Neural cell (in vitro differentiated cells): ENCODE measurements at regions not wholly inside any gene's neighbourhood (a gene's known extent, or its start where the extent isn't known, plus 50 kb on each side); places are given as distances from the start of the nearest gene placed in this dataset.

ENCODE experiments used
- H2AFZ ChIP-seq: fragments of 200-600, 300-800 bp; sonication (generic), shearing (Covaris generic); 2 replicates; pipeline ENCODE4 v1.6.0; 2014; ENCODE audit warnings: low read depth, mild to moderate bottlenecking, antibody characterized with exemption, low read length, moderate library complexity
- H3F3A ChIP-seq: fragments of 200-600 bp; shearing (Covaris generic); 2 replicates; pipeline ENCODE4 v1.6.1; 2016; ENCODE audit warnings: mild to moderate bottlenecking, moderate library complexity, mixed read lengths, antibody characterized with exemption, low read length; ENCODE audit not compliant: insufficient read depth, poor library complexity, severe bottlenecking
- H3K27ac ChIP-seq: fragments of 200-600, 300-800 bp; sonication (generic), shearing (Covaris generic); 2 replicates; pipeline ENCODE4 v1.5.1; 2014; ENCODE audit warnings: mild to moderate bottlenecking, low read length, moderate library complexity
- H3K27me3 ChIP-seq: fragments of 300-800, 200-600 bp; sonication (generic), shearing (Covaris generic); 2 replicates; pipeline ENCODE4 v1.6.0; 2014; ENCODE audit warnings: mild to moderate bottlenecking, low read depth, low read length, moderate library complexity; ENCODE audit not compliant: insufficient read depth
- H3K36me3 ChIP-seq: fragments of 300-800, 200-600 bp; sonication (generic), shearing (Covaris generic); 2 replicates; pipeline ENCODE4 v1.5.1; 2014; ENCODE audit warnings: mild to moderate bottlenecking, antibody characterized with exemption, low read length, moderate library complexity; ENCODE audit not compliant: insufficient read depth
- H3K4me2 ChIP-seq: fragments of 300-800, 200-600 bp; sonication (generic), shearing (Covaris generic); 2 replicates; pipeline ENCODE4 v1.6.0; 2014; ENCODE audit warnings: mild to moderate bottlenecking, low read length
- H3K4me3 ChIP-seq: fragments of 300-800, 200-600 bp; sonication (generic), shearing (Covaris generic); 2 replicates; pipeline ENCODE4 v1.5.1; 2014; ENCODE audit warnings: mild to moderate bottlenecking, low read length, moderate library complexity
- H3K79me2 ChIP-seq: fragments of 200-600 bp; shearing (Covaris generic); replicated peaks from 2 replicates; pipeline ENCODE4 v1.6.0; 2014; ENCODE audit warnings: mild to moderate bottlenecking, low read length, moderate library complexity; ENCODE audit not compliant: insufficient read depth
- H3K9ac ChIP-seq: fragments of 300-800, 200-600 bp; sonication (generic), shearing (Covaris generic); 2 replicates; pipeline ENCODE4 v1.6.1; 2016; ENCODE audit warnings: mild to moderate bottlenecking, low read length, mixed read lengths
- H3K9me2 ChIP-seq: fragments of 200-600 bp; shearing (Covaris generic); 2 replicates; pipeline ENCODE4 v1.6.1; 2016; ENCODE audit warnings: mild to moderate bottlenecking, low read length, mixed read lengths; ENCODE audit not compliant: insufficient read depth
- H3K9me3 ChIP-seq: fragments of 200-600, 300-800 bp; sonication (generic), shearing (Covaris generic); 2 replicates; pipeline ENCODE4 v1.6.1; 2016; ENCODE audit warnings: mild to moderate bottlenecking, mixed run types, low read length, moderate library complexity, mixed read lengths
- H4K20me1 ChIP-seq: fragments of 200-600 bp; shearing (Covaris generic); 2 replicates; pipeline ENCODE4 v1.6.1; 2016; ENCODE audit warnings: mild to moderate bottlenecking, mixed run types; ENCODE audit not compliant: insufficient read depth
- EP300 ChIP-seq: fragments of 450-650 bp; conservative IDR thresholded peaks from 2 replicates; pipeline ENCODE4 v1.6.1; 2014; ENCODE audit warnings: antibody characterized with exemption, mild to moderate bottlenecking, moderate library complexity; ENCODE audit not compliant: poor library complexity, severe bottlenecking
- EZH2 ChIP-seq: fragments of 200-600, 300-800 bp; shearing (Covaris generic), sonication (generic); IDR thresholded peaks from 2 replicates; pipeline ENCODE4 v1.6.1; 2014; ENCODE audit warnings: antibody characterized with exemption, low read length, borderline replicate concordance, mild to moderate bottlenecking; ENCODE audit not compliant: insufficient read depth, poor library complexity, severe bottlenecking
- MXI1 ChIP-seq: fragments of 450-650 bp; conservative IDR thresholded peaks from 2 replicates; pipeline ENCODE4 v1.6.1; 2014; ENCODE audit warnings: antibody characterized with exemption, mild to moderate bottlenecking; ENCODE audit not compliant: poor library complexity, severe bottlenecking
- POLR2AphosphoS5 ChIP-seq: IDR thresholded peaks from 2 replicates; pipeline ENCODE4 v1.6.1; 2012
- RAD21 ChIP-seq: fragments of 450-650 bp; conservative IDR thresholded peaks from 2 replicates; pipeline ENCODE4 v1.6.1; 2014; ENCODE audit warnings: antibody characterized with exemption, mild to moderate bottlenecking, moderate library complexity
- SMC3 ChIP-seq: fragments of 450-650 bp; conservative IDR thresholded peaks from 2 replicates; pipeline ENCODE4 v1.6.1; 2014; ENCODE audit warnings: antibody characterized with exemption, mild to moderate bottlenecking, moderate library complexity; ENCODE audit not compliant: poor library complexity
- TAF1 ChIP-seq: IDR thresholded peaks from 2 replicates; pipeline ENCODE4 v1.6.1; 2012; ENCODE audit warnings: low read depth
- TF ChIP-seq, protein P1 (sequence below): fragments of 450-650 bp; IDR thresholded peaks from 2 replicates; pipeline ENCODE4 v1.5.1; 2014; ENCODE audit warnings: antibody characterized with exemption, mild to moderate bottlenecking, moderate library complexity; ENCODE audit not compliant: poor library complexity, severe bottlenecking
- TF ChIP-seq, protein P2 (sequence below): IDR thresholded peaks from 2 replicates; pipeline ENCODE4 v1.6.1; 2012; ENCODE audit warnings: borderline replicate concordance

DNA sequence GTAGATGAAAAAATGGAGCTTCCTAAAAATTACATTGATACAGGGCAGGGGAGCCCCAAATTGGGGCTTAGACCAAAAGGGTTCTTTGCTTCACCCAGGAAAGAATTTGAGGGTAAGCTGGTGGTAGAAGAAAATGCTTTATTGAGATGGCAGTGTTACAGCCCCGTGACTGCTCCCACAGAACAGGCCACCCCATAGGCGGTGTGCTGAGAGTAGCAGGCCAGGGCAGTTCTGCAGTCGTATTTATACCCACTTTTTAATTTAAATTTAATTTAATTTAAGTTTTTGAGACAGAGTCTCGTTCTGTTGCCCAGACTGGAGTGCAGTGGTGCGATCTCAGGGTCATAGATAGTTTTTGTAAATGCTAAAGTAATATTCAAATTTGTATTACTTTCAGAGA is 265.0 kb downstream of the CDH26 start:
- no peaks in the 10 kb centered on the region for H3K27me3 ChIP-seq
- no peak for TF ChIP-seq EZH2
- TF ChIP-seq, protein P1, sequence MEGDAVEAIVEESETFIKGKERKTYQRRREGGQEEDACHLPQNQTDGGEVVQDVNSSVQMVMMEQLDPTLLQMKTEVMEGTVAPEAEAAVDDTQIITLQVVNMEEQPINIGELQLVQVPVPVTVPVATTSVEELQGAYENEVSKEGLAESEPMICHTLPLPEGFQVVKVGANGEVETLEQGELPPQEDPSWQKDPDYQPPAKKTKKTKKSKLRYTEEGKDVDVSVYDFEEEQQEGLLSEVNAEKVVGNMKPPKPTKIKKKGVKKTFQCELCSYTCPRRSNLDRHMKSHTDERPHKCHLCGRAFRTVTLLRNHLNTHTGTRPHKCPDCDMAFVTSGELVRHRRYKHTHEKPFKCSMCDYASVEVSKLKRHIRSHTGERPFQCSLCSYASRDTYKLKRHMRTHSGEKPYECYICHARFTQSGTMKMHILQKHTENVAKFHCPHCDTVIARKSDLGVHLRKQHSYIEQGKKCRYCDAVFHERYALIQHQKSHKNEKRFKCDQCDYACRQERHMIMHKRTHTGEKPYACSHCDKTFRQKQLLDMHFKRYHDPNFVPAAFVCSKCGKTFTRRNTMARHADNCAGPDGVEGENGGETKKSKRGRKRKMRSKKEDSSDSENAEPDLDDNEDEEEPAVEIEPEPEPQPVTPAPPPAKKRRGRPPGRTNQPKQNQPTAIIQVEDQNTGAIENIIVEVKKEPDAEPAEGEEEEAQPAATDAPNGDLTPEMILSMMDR = no peak
- TF ChIP-seq MXI1 = no peak
- TF ChIP-seq RAD21 = no peak
- no peak for TF ChIP-seq EP300
- TF ChIP-seq SMC3 = no peak
- TF ChIP-seq POLR2AphosphoS5 = no peak
- TF ChIP-seq, protein P2, sequence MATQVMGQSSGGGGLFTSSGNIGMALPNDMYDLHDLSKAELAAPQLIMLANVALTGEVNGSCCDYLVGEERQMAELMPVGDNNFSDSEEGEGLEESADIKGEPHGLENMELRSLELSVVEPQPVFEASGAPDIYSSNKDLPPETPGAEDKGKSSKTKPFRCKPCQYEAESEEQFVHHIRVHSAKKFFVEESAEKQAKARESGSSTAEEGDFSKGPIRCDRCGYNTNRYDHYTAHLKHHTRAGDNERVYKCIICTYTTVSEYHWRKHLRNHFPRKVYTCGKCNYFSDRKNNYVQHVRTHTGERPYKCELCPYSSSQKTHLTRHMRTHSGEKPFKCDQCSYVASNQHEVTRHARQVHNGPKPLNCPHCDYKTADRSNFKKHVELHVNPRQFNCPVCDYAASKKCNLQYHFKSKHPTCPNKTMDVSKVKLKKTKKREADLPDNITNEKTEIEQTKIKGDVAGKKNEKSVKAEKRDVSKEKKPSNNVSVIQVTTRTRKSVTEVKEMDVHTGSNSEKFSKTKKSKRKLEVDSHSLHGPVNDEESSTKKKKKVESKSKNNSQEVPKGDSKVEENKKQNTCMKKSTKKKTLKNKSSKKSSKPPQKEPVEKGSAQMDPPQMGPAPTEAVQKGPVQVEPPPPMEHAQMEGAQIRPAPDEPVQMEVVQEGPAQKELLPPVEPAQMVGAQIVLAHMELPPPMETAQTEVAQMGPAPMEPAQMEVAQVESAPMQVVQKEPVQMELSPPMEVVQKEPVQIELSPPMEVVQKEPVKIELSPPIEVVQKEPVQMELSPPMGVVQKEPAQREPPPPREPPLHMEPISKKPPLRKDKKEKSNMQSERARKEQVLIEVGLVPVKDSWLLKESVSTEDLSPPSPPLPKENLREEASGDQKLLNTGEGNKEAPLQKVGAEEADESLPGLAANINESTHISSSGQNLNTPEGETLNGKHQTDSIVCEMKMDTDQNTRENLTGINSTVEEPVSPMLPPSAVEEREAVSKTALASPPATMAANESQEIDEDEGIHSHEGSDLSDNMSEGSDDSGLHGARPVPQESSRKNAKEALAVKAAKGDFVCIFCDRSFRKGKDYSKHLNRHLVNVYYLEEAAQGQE = no peak
- TF ChIP-seq TAF1 = no peak
- no peaks in the 10 kb centered on the region for H3K36me3 ChIP-seq
- no peak overlapping the region for H3K27ac ChIP-seq
- no peak overlapping the region for H2AFZ ChIP-seq
- H3K9me3 ChIP-seq = no peaks in the 10 kb centered on the region
- no peaks in the 10 kb centered on the region for H3K79me2 ChIP-seq
- no peak overlapping the region for H3K9ac ChIP-seq
- H4K20me1 ChIP-seq = no peaks in the 10 kb centered on the region
- no peak overlapping the region for H3K4me2 ChIP-seq
- H3F3A ChIP-seq = no peaks in the 10 kb centered on the region
- H3K4me3 ChIP-seq = no peak overlapping the region
- H3K9me2 ChIP-seq = no peaks in the 10 kb centered on the region

DNA sequence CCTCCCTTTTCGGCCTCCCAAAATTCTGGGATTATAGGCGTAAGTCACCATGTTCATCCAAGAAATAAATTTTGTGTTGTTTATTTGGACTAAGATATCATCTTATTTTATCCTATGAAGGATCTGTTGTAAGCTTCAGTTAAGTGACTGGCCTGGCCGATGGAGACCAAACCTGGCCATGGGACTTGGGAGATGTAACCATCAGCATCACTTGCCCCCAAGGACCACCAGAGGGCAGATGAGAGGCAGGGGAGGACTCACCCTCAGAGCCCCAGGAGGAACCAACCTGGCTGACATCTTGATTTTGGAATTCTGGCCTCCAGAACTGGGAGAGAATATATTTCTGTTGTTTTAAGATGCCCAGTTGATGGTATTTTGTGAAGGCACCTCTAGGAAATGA is 266.7 kb downstream of the CDH26 start:
- H3K9me3 ChIP-seq = no peaks in the 10 kb centered on the region
- H3K27me3 ChIP-seq = no peaks in the 10 kb centered on the region
- TF ChIP-seq EZH2 = no peak
- TF ChIP-seq SMC3 = peak; percentile 20

DNA sequence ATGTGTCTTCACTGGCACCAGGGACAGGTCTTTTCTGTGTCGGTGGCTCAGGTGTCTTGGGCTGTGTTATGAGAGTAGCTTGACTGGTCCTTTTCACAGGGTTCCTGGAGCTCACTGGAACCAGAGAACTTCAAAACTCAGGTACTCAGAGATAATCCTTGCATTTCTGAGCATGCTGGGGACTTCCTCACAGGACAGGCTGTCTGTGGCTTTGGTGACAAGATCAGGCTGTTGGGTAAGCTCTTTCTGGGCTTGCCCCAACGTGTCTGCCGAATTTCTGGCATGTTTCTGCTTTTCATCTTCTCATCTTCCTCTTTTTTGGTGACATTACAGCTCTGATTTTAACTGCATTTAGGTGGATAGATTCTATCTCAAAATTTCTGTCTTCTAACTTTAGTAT is 270.0 kb downstream of the CDH26 start:
- H3K9me3 ChIP-seq = no peaks in the 10 kb centered on the region
- H3K79me2 ChIP-seq = no peaks in the 10 kb centered on the region
- TF ChIP-seq SMC3 (no peak), TAF1 (no peak), POLR2AphosphoS5 (no peak), MXI1 (no peak), EZH2 (no peak), RAD21 (no peak), EP300 (no peak)
- TF ChIP-seq, protein P2 = no peak
- TF ChIP-seq, protein P1 = no peak
- H3K27me3 ChIP-seq = no peaks in the 10 kb centered on the region
- no peak overlapping the region for H3K4me2 ChIP-seq
- H3F3A ChIP-seq = no peaks in the 10 kb centered on the region
- H3K27ac ChIP-seq = no peak overlapping the region
- H2AFZ ChIP-seq = no peak overlapping the region
- H4K20me1 ChIP-seq = no peaks in the 10 kb centered on the region
- H3K36me3 ChIP-seq = no peaks in the 10 kb centered on the region
- no peak overlapping the region for H3K9ac ChIP-seq
- H3K9me2 ChIP-seq = no peaks in the 10 kb centered on the region
- no peak overlapping the region for H3K4me3 ChIP-seq

More for the DNA sequence above, 266.7 kb downstream of the CDH26 start:
- no peak overlapping the region for H3K4me2 ChIP-seq
- H3F3A ChIP-seq = no peaks in the 10 kb centered on the region
- H3K9me2 ChIP-seq = no peaks in the 10 kb centered on the region
- no peaks in the 10 kb centered on the region for H4K20me1 ChIP-seq
- H3K27ac ChIP-seq = no peak overlapping the region
- H3K79me2 ChIP-seq = no peaks in the 10 kb centered on the region
- H2AFZ ChIP-seq = no peak overlapping the region
- no peaks in the 10 kb centered on the region for H3K36me3 ChIP-seq
- no peak overlapping the region for H3K4me3 ChIP-seq
- H3K9ac ChIP-seq = no peak overlapping the region
